ENCODE measurements at regions not wholly inside any gene's neighbourhood (a gene's known extent, or its start where the extent isn't known, plus 50 kb on each side); places are given as distances from the start of the nearest gene placed in this dataset.
A peak's percentile ranks its signal among the peaks of the same experiment; 100 is the strongest.

GRCh38 chr3:5069627-5070026 lies 52.5 kb upstream of the ARL8B start:
- Histone ChIP-seq H3K27ac (ENCODE audit: low read length) (no peak overlapping the region), H3K9me3 (ENCODE audit: control insufficient read depth, low read length) (no peaks in the 10 kb centered on the region), H3K27me3 (ENCODE audit: control insufficient read depth, insufficient read depth) (no peaks in the 10 kb centered on the region), H3K4me3 (ENCODE audit: low read length) (no peak overlapping the region), H3K4me1 (ENCODE audit: control insufficient read depth, insufficient read depth, low read length) (no peaks in the 10 kb centered on the region)
- intact Hi-C loops (cut with DNase I), result no loop called here
- ATAC-seq, result no peak
- no peak for DNase-seq
- 88% methylated on average over 2 of the region's 2 CpGs for WGBS

GRCh38 chr3:5071061-5071460 lies 51.0 kb upstream of the ARL8B start:
- Histone ChIP-seq H3K27ac (ENCODE audit: low read length) (no peak overlapping the region), H3K9me3 (ENCODE audit: control insufficient read depth, low read length) (no peaks in the 10 kb centered on the region), H3K4me1 (ENCODE audit: control insufficient read depth, insufficient read depth, low read length) (no peaks in the 10 kb centered on the region), H3K27me3 (ENCODE audit: control insufficient read depth, insufficient read depth) (no peaks in the 10 kb centered on the region), H3K4me3 (ENCODE audit: low read length) (no peak overlapping the region)
- ATAC-seq (peak; percentile 45 to 59), DNase-seq (no peak)
- WGBS, result 50% methylated on average over 7 of the region's 7 CpGs
- intact Hi-C loops (cut with DNase I), result no loop called here

GRCh38 chr3:5072100-5072816 lies 49.8 kb upstream of the ARL8B start:
- peak in 1 of 2 donors; percentile 31 for ATAC-seq
- H3K27ac ChIP-seq (ENCODE audit: low read length), result no peak overlapping the region

More at GRCh38 chr3:5072100-5072816, 49.8 kb upstream of the ARL8B start:
- intact Hi-C loops (cut with DNase I), result no loop called here
- 92% methylated on average over 4 of the region's 4 CpGs for WGBS
- no peak for DNase-seq
- no peak overlapping the region for H3K4me3 ChIP-seq (ENCODE audit: low read length)
- no peaks in the 10 kb centered on the region for H3K27me3 ChIP-seq (ENCODE audit: control insufficient read depth, insufficient read depth)
- H3K9me3 ChIP-seq (ENCODE audit: control insufficient read depth, low read length), result no peaks in the 10 kb centered on the region
- no peaks in the 10 kb centered on the region for H3K4me1 ChIP-seq (ENCODE audit: control insufficient read depth, insufficient read depth, low read length)

All from right cardiac atrium (tissue), 5 donors.